ENCODE measurements at regions not wholly inside any gene's neighbourhood (a gene's known extent, or its start where the extent isn't known, plus 50 kb on each side); places are given as distances from the start of the nearest gene placed in this dataset.

DNA sequence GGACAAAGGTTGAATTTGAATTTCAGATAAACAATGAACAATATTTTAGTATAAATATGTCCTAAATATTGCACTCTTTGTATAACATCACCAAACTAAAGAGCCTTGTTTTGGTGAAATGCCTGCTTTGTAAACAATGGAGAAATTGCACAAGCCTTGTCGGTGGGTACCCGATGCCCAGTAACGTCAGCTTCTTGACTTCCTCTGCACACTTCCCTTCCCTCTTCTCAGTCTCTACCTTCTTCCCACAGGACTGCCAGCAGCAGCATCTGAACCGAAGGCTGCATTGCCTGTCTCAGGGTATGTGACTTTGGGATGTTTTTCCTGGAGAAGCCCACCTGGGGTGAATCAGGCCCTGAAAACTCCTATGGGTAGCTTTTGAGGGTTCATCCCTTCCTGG, 113.9 kb downstream of the UTP18 start:
- 34 to 37% methylated on average over 4 of the region's 4 CpGs for WGBS, 2 donors
- H3K27ac ChIP-seq = no peak overlapping the region
- no peaks in the 10 kb centered on the region for H3K36me3 ChIP-seq
- H3K27me3 ChIP-seq = no peaks in the 10 kb centered on the region
- H3K4me3 ChIP-seq = no peak overlapping the region
- H3K9me3 ChIP-seq = no peaks in the 10 kb centered on the region
- TF ChIP-seq, protein P1, sequence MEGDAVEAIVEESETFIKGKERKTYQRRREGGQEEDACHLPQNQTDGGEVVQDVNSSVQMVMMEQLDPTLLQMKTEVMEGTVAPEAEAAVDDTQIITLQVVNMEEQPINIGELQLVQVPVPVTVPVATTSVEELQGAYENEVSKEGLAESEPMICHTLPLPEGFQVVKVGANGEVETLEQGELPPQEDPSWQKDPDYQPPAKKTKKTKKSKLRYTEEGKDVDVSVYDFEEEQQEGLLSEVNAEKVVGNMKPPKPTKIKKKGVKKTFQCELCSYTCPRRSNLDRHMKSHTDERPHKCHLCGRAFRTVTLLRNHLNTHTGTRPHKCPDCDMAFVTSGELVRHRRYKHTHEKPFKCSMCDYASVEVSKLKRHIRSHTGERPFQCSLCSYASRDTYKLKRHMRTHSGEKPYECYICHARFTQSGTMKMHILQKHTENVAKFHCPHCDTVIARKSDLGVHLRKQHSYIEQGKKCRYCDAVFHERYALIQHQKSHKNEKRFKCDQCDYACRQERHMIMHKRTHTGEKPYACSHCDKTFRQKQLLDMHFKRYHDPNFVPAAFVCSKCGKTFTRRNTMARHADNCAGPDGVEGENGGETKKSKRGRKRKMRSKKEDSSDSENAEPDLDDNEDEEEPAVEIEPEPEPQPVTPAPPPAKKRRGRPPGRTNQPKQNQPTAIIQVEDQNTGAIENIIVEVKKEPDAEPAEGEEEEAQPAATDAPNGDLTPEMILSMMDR (IDR thresholded peaks at IDR 0.05) = no peak
- TF ChIP-seq POLR2A (IDR thresholded peaks at IDR 0.05) (no peak), EP300 (IDR thresholded peaks at IDR 0.05) (peak in 1 of 2 donors; percentile 54)
- peaks cover 0 to 47% (median 12%) of the 10 kb centered on the region in 4 donors for H3K4me1 ChIP-seq
- DNase-seq (ENCODE audit: low spot score in 2 of 2) = no peak

DNA sequence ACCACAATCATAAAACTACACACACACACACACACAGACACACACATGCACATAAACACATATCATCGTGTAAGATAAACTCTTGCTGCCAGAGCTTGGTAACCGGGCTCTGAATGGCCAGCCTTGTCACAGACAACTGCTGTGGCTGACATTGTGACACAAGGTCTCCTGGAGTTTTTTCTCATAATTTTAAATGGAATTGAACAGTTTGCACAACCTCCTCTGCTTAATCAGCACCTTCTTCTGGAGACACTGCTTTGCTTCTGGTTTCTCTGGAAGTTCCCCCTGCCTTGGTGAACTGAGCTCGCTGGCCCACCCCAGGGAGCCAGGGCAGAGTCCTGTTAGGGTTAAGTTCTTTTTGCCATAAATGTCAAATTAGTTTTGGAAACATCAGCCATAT, 115.4 kb downstream of the UTP18 start:
- WGBS, 2 donors = 71 to 73% methylated on average over 3 of the region's 3 CpGs
- no peaks in the 10 kb centered on the region for H3K27me3 ChIP-seq
- no peaks in the 10 kb centered on the region for H3K36me3 ChIP-seq
- H3K9me3 ChIP-seq = no peaks in the 10 kb centered on the region
- no peak for DNase-seq (ENCODE audit: low spot score in 2 of 2)
- no peak overlapping the region for H3K27ac ChIP-seq
- TF ChIP-seq EP300 (IDR thresholded peaks at IDR 0.05) (peak in 1 of 2 donors; percentile 28), POLR2A (IDR thresholded peaks at IDR 0.05) (no peak)
- H3K4me3 ChIP-seq = no peak overlapping the region
- H3K4me1 ChIP-seq = peaks cover 0 to 31% (median 9%) of the 10 kb centered on the region in 4 donors

DNA sequence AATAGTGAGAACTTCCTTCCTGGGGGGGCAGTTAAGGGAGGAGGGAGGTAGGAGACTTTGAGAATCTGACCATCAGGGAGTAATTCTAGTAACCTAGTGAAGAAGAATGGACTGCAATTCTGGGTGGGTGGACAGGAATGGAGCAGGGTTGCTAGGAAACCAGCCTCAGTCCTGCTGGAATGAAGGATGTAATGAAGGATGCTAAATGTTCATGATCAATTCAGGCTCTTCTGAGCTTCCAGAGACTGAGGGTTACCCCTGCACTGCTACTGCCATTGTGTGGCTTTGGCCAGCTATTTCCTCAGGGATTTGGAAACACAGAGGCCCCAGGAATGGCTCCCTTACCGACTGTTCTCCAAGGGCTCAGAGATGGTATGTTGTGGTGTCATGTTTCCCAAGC, 116.4 kb downstream of the UTP18 start:
- H3K27me3 ChIP-seq = no peaks in the 10 kb centered on the region
- no peaks in the 10 kb centered on the region for H3K9me3 ChIP-seq
- peaks cover 0 to 27% (median 5%) of the 10 kb centered on the region in 4 donors for H3K4me1 ChIP-seq
- WGBS, 2 donors = 85 to 86% methylated on average over 1 of the region's 1 CpG
- no peak for DNase-seq (ENCODE audit: low spot score in 2 of 2)
- H3K4me3 ChIP-seq = no peak overlapping the region
- TF ChIP-seq, protein P1 (IDR thresholded peaks at IDR 0.05) = no peak
- TF ChIP-seq EP300 (IDR thresholded peaks at IDR 0.05) = no peak
- no peak for TF ChIP-seq POLR2A (IDR thresholded peaks at IDR 0.05)
- no peaks in the 10 kb centered on the region for H3K36me3 ChIP-seq
- H3K27ac ChIP-seq = no peak overlapping the region

DNA sequence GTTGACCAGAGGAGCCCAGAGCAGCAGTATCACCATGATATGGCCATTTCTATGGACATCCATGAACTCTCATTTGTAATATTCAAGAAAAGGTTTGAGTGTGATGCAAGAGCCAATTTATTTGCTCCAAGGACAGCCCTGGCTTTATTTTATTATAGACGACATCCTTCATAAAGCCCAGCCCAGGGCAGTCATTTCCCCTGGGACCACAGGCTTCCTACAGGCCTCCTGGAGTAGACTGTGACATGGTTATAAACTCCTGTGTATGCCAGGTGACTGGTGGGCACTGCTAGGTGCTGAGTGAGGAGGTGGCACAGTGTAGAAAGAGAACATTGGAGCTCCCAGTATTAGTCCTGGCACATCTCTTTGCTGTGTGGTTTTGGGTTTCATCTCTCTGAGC, 120.9 kb downstream of the UTP18 start:
- no peaks in the 10 kb centered on the region for H3K36me3 ChIP-seq

DNA sequence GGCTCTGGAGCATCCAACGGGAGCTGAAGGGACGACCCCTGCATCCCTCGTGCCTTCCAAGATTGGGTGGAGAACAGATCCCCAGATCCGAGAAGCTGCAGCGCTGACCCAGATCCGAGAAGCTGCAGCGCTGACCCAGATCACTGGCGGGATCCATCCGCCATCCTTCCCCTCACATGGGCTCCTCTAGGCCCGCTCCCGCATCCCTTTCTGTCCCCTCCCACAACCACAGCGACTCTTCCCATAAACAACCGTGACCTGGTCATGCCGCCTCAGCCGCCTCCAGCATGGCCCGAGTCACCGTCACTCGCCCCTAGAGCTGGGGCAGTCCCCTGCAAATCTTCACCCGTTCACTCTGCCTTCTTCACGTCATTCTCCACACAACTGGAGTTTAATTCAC, 124.9 kb downstream of the UTP18 start:
- H3K9me3 ChIP-seq = no peaks in the 10 kb centered on the region
- H3K4me3 ChIP-seq = no peak overlapping the region
- DNase-seq (ENCODE audit: low spot score in 2 of 2) = no peak
- H3K27me3 ChIP-seq = no peaks in the 10 kb centered on the region
- H3K36me3 ChIP-seq = no peaks in the 10 kb centered on the region
- TF ChIP-seq POLR2A (IDR thresholded peaks at IDR 0.05) (no peak), EP300 (IDR thresholded peaks at IDR 0.05) (no peak)
- TF ChIP-seq, protein P1 (IDR thresholded peaks at IDR 0.05) = no peak
- H3K27ac ChIP-seq = no peak overlapping the region
- H3K4me1 ChIP-seq = no peaks in the 10 kb centered on the region
- WGBS, 2 donors = 83 to 90% methylated on average over 20 of the region's 20 CpGs

More for the DNA sequence above, 120.9 kb downstream of the UTP18 start:
- no peaks in the 10 kb centered on the region for H3K27me3 ChIP-seq
- H3K4me1 ChIP-seq = peaks cover 0 to 4% (median 0%) of the 10 kb centered on the region in 4 donors
- no peaks in the 10 kb centered on the region for H3K9me3 ChIP-seq
- no peak for DNase-seq (ENCODE audit: low spot score in 2 of 2)
- H3K4me3 ChIP-seq = no peak overlapping the region
- H3K27ac ChIP-seq = no peak overlapping the region
- 57 to 73% methylated on average over 1 of the region's 1 CpG for WGBS, 2 donors
- TF ChIP-seq, protein P1 (IDR thresholded peaks at IDR 0.05) = no peak
- TF ChIP-seq POLR2A (IDR thresholded peaks at IDR 0.05) = no peak
- TF ChIP-seq EP300 (IDR thresholded peaks at IDR 0.05) = no peak

DNA sequence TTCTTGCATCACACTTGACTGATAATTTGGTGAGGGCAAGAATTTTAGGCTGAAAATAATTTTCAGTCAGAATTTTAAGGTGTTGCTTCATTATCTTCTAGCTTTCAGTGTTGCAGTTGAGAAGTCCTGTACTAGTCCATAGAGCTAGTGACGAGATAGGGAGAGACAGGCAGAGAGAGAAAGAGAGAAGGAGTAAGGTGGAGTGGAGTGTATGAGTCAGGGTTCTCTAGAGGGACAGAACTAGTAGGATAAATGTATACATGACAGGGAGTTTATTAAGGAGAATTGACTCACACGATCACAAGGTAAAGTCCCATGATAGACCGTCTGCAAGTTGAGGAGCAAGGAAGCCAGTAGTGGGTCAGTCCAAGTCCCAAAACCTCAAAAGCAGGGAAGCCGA, 127.2 kb downstream of the UTP18 start:
- no peaks in the 10 kb centered on the region for H3K36me3 ChIP-seq
- WGBS, 2 donors = 83 to 90% methylated on average over 4 of the region's 4 CpGs
- DNase-seq (ENCODE audit: low spot score in 2 of 2) = no peak
- no peaks in the 10 kb centered on the region for H3K27me3 ChIP-seq
- no peaks in the 10 kb centered on the region for H3K9me3 ChIP-seq
- no peaks in the 10 kb centered on the region for H3K4me1 ChIP-seq
- H3K27ac ChIP-seq = no peak overlapping the region
- no peak overlapping the region for H3K4me3 ChIP-seq
- TF ChIP-seq, protein P1 (IDR thresholded peaks at IDR 0.05) = no peak
- no peak for TF ChIP-seq POLR2A (IDR thresholded peaks at IDR 0.05)
- TF ChIP-seq EP300 (IDR thresholded peaks at IDR 0.05) = no peak
